ENCODE measurements at regions not wholly inside any gene's neighbourhood (a gene's known extent, or its start where the extent isn't known, plus 50 kb on each side); places are given as distances from the start of the nearest gene placed in this dataset.

DNA sequence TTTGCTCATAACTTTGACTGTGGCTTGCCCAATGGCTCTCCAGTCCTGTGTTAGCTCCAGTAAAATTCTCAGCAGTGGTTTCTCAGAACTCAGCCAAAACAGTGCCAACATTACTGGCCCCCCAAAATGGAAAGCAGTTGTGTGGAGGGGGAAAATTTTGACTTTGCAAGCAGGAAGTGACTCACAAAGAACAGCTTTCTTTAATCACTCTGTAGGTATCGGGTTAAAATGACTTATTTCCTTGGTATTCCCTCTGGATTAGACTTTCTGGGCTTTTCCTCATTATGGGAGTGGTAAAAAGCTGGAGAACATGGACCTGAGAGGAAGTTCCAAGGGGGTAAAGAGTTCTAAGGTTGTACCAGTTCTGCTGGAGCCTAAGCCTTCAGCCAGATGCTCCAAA lies 175.7 kb upstream of the RND3 start:
- no peak for DNase-seq (ENCODE audit: low spot score)

DNA sequence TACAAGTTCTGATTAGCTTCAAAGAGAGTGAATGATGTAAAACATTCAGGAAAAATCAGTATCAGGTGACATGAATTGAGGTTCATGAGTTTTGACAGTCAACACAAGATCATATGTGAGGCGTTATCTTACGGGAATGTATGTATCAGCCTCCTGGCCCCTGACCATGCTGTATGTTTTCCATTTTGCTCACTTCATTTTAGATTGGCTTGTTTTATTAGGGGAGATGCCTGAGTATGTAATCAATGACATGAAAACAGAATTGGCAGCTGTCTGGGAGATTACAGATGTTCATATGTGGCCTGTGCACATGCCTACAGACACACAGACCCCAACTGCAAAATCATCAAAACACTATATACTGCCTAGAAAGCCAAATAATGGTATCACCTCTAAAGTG lies 168.5 kb upstream of the RND3 start:
- no peak for DNase-seq (ENCODE audit: low spot score)

DNA sequence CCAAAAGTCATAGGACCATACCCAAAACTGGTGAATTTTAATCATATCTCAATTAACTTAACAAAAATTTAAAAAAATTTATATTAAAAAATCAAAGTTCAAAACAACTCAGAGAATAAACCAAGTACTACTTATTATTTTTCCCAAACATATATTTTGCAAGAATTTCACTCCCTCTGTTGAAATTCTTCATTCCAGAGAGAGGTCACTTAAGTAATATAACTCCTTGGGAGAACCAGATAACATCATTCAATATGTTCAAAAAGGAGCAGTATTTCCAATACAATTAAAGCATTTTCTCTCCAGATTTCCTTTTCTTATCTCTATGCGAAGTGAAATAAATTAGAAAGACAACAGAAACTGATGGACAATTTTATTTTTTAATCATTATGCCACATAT lies 165.9 kb upstream of the RND3 start:
- no peak for DNase-seq (ENCODE audit: low spot score)

DNA sequence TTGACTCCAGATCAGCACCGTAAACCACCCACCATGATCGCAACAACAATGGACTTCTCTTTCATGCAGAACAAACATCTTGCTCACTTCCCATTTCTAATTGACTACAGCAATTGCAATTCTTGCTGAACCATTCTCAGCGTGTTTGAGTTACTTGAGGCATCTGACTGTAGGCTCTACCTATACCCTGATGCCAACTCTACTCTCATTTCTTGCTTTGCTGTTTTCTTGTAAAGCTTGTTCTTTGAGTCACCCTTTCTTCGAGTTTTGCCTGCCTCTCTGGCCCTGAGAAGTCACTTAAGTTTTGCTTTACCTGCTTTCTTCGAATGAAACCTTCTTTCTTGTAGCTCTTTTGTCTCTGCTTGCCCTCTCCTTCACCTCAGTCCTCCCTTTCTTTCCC lies 160.5 kb upstream of the RND3 start:
- no peak for DNase-seq (ENCODE audit: low spot score)

DNA sequence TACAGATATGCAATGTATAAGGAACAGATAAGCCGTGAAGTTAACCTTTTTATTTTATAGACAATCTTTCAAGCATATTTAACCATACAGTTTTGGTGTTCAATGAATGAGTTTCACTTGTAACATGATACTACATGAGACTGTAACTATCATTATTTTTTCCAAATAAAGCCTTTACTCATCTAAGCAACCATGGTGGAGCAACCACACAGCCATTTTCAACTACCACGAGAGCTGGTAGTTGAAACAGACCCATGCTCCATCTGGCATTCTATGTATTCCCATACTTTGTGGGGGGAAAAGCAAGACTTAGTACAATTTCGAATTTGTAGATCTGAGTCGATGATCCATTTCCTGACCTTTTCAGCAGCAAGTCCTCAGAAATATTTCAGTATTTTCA lies 159.3 kb upstream of the RND3 start:
- no peak for DNase-seq (ENCODE audit: low spot score)

DNA sequence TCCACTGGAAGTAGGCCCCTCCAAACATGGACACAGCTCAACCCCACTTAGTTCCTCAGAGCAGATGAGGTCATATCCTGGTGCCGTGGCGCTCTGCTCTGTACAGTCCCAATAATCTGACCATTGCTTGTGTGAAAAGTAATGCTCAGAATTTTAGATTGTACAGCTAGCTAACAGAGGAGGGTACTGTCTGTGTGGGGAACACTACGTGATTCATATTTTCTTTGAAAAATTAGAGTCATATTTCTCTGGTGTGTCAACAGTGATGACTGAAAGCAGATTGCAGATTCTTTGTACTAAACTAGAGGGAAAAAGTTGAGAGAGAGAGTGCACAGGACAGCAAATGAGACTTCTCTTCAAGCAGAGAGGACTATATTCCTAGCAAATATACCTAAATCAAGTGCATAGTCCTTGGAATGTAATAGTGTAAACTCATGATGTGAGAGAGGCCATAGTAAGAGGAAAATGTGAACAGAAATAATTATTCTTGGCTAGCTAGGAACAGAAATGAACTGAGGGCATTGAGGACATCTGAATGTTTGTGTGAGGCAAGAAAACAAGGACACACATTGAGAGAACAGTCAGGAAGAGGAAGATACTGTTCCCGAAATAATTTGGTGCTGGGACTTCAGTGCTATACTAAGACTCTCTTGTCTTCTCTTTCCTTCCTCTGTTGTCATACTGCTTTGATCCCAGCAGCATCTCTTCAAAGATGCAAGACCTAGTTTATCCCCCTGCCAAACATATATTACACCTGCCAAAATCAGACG lies 157.0 kb upstream of the RND3 start:
- no peak for DNase-seq (ENCODE audit: low spot score)

DNA sequence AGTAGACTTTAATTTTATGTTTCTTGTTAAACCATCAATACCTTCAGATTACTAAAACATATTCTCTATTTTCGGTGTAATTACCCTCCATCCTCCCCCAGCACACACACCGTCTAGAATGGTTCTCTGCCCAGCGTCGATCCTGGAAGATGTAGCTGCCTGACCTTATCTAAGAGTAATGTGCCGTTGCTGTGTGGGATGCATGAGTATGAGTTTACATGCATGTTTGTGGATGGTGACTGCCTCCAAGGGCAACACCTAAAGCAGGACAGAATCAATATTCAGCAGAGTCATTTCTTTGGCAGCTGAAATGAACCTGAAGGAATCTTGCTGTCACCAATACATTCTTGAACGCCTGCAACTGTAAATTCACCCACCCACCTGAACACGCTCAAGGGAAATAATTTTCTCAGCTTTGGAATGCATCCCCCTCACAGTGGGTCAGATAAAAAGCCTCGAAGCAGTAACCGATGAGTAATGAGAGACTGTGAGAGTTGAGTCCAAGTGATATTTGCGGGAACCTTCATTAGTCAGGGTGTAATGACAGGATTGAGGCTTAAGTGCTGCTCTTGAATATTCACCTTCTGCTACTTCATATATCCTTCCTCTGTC lies 155.8 kb upstream of the RND3 start:
- DNase-seq (ENCODE audit: low spot score): no peak

DNA sequence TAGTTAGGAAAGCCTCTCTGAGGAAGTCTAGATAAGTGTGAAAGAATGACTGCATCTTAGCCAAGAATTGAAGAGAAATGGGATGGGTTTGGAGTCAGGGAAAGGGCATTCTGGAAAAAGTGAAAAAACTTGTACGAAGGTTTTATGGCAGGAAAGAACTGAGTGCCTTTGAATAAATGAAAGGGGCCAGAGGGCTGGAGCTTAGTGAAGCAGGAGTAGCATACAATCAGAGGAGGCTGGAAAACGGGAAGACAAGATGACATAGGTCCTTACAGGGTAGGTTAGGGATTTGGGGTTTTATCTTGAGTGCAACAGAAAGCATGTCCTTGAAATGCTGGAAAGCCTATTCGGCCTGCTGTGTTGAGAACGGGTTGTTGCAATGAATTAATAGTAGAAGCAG lies 152.6 kb upstream of the RND3 start:
- no peak for DNase-seq (ENCODE audit: low spot score)

DNA sequence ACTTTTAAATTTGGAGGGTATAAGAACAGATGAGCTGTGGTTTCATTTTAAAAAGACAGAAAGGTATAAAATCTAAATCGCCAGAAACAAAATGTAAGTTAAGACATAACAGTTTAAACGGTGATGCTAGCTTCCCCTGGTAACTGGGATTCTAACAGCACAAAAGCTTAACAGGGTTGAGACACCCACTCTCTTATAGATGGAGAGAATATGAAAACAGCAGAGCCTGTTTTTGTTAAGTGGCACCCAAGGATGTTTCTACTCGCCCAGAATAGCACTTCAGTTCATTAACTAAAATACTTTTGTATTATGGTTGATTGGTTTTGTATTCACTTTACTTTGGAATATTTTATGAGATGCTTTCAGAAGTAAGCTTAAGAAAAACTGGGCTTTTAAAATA lies 151.9 kb upstream of the RND3 start:
- no peak for DNase-seq (ENCODE audit: low spot score)

DNA sequence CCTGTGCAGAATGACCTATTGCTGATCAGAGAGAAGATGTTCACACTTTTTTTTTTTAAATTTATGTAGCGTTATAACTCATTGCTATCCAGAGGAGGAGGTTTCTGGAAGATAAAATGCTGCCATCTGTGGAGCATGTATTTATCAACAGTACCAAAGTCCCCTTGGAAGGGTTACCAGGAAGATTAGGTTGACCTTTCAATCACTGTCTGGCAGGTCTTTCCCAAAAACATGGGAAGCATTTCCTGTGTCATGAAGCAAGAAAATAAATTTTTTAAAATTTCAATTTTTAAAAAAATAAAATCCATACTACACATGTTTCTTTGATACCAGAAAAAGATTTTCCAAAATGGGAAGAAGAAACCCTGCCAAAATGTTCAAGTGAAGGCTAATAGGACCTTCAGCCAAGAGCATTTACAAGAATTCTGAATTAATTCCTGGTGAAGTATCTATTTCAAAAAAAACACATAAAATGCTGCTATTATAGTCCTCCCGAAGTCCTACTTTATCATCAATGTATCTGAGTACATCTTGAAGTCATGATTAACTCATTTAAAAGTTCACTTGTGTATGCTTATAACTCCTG lies 143.9 kb upstream of the RND3 start:
- no peak for DNase-seq (ENCODE audit: low spot score)

DNA sequence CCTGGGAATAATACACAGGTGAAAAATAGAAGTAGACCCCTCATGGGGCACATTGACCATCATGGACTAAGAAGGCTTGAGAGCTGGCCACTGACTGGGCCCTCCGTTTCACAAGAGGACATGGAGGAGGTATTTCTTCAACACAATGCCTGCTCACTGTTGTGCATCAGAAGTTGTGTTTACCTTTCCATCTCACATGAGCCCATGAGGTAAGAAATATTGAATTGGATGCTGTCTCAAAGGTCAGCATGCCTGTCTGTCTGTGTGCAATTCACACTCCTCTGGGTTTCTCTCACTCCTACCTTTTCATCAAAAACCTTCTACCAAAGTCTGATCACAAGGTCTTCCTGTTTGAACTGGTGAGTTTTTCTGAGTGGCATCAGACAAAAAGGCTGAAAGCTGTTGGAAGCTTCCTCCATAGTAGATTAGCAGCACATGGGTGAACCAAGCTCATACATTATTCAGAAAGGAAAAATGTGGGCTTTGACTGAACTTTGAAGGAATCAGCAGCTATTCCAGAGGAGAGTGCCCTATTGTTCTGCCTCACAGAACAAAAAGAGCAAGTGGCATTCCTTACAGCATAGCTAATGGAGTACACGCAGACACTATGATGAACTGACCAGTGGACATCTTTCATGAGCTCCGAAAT lies 143.2 kb upstream of the RND3 start:
- no peak for DNase-seq (ENCODE audit: low spot score)

DNA sequence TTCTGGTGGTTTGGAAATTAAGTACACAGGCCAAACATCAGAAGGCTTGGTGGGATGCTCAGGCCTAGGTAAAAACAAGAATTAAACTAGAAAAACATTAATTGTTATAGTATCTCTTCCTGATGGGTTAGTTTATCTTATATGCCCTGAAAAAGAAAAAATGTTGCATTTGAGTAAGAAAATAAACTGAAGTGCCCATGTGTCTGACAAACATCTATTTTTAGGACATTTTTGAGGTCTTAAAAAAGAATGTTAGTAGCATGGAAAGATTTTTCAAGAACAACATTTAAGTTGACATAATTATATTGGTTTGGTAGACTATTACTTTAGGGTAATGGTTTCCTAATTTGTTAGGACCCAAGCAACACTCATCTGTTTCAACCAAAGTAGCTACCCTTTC lies 140.1 kb upstream of the RND3 start:
- no peak for DNase-seq (ENCODE audit: low spot score)

DNA sequence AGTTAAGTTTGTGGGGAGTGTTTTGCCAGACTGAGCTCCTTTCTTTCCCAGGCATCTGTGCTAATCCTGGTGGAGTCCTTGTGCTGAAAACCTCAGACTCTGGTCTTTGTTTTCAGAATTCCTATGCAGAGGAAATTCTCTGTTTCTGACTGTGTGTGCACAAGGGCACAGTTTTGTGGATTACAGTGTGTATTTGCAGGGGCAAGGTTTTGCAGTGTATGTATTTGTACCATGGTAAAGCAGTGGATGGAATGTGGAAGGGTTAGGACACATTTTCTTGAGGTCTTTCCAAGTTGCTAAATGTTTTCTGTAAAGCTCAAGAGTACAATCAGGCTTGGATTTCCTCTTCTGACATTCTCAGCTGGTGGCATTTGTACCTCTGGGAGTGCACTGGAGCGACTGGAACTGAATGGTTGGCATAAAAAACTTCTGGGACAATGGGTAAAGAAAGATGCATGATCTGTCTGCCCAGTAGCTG lies 139.5 kb upstream of the RND3 start:
- DNase-seq (ENCODE audit: low spot score): no peak

DNA sequence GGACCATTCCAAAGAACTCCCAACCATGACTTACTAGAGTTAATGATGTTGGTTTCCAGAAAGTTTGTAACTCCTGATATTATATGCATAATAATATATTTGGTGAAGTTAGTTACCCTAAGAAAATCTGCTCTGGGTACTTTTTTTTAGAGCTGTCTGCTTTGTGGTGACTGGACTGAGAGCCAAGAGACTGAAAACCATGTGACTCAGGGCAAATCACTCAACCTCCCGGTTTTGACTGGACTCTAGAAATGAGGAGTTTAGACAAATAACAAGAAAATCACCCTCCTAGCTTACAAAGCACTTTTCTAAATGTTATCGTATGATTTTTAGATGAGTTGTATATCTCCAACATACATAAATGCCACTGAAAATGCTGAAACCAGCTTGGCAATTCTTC lies 138.3 kb upstream of the RND3 start:
- no peak for DNase-seq (ENCODE audit: low spot score)

DNA sequence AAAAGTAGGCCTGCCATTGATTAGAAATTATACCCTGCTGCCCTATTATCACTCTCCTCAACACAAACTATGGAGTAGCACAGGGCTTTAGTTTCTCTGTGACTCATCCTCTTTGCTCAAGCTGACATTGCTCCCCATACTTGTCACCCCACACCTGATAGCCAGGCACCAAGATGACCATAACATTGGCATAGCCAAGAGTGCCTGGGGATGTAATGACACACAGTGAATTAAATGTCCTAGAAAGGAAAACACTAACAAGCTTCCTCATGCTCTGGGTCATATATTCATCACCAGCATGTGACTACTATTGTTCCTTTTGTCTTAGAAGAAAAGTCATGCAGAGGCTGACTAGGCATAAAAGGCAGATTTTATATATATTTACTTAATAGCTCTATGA lies 137.8 kb upstream of the RND3 start:
- DNase-seq (ENCODE audit: low spot score): no peak

DNA sequence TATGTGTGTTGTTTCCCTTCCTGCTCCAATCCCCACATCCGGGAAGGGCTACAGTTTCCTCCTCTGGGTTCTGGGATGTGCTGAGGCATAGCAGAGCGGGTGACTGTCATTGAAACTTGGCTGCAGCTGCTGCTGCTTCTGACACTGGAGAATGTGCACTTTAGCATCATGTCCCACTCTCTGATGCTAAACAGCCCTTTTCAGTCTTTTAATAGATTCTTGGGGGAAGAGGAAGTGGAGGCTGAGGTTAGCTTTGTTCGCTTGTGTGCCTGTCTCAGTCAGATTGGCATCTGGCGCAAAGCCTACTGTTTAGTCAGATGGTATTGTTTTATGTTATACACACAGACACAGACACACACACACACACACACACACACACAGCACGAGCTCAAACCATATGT lies 136.5 kb upstream of the RND3 start:
- DNase-seq (ENCODE audit: low spot score): no peak

DNA sequence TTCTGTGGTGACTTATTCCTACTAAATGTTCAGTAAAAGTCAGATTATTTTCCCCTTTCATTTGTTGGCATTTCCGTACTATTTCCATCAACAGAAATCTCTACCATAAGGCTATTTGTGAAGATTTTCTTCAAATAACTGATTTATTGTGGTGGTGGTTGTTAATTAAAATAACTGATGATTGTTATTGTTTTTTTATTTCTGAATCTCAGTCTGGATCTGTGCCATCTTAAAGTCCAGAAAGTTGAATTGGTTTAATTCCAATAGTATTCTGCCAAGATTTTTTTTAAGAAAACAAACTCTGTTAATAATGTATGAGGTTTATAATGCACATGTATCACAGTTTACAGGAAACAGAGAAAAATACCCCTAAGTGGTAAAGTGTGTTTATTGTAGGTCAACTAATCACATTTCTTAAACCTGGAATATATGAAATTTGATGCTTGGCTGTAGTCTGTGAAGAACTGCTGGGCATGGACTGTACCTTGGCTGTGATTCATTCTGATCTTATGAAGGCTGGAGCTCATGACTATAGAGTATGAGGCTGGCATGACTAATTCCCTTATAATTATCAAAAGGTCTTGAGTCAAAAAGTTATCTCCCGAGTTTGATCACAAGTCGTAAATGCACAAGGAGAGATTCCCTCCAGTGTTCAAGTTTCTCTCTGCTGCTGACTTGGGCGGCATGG lies 134.2 kb upstream of the RND3 start:
- no peak for DNase-seq (ENCODE audit: low spot score)

DNA sequence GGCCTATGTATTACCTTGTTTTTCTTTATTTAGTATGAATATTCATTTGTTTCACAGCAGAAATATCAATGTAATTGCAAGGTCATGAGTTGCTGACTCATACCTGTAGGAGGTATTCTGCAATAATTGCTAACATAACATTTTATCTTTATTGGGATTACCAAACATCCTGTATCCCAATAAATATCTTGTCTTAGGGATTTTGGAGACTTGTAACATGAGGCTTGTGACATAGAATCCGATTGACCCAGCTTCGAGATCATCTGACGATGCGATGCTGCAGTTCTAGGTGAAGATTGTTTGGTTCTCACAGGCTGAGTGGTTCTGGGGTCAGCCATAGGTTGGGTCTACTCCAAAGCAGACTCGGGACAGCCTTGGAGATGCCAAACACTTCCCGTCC lies 133.4 kb upstream of the RND3 start:
- no peak for DNase-seq (ENCODE audit: low spot score)

DNA sequence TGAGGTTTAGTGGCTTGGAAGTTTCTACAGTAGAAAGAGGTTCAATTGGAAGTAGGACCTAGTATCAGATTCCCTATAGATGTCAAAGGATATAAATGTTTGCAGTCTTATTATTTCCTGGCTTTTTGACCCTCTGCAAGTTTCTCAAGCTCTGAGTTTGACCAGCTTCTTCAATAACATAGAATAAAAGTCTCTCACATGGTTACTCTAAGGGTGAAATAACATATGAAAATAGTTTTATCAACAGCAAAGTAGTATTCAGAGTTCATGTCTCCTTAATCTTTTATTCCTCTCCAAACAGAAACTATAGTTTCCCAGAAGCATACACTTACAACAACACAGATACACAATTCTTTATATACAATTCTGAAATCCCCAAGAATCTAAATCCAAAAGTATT lies 132.9 kb upstream of the RND3 start:
- no peak for DNase-seq (ENCODE audit: low spot score)

DNA sequence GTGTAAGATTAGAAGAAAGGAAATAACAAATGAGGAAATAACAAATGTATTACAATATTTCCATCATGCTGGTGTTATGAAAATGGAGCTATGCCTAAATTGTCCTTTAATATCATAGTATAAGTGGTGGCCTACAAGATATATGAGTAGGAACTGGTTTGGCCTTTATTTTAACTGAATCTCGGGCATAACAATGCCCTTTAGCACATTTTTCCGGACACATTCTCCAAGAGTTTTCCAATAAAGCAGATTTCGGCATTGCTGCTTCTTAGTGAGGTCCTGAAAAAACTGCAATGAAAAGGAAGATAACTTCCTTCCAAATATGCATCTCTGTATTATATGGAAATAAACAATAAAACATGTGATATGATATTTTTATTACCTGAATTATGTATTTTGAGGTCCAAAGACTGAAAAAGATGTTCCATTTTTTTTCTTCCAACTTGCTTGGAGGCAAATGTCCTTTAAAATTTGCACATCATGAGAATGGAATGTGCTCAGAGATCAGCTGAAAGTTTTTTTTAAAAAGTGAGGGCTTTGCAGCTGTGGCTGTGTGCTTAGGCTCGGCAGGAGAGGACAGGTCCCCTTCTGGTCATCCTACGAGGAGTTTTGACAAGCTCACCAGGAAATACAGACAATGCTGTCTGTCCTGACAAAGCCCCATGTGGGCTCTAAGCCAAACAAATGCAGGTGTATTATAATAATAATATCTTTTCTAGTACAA lies 132.3 kb upstream of the RND3 start:
- no peak for DNase-seq (ENCODE audit: low spot score)

DNA sequence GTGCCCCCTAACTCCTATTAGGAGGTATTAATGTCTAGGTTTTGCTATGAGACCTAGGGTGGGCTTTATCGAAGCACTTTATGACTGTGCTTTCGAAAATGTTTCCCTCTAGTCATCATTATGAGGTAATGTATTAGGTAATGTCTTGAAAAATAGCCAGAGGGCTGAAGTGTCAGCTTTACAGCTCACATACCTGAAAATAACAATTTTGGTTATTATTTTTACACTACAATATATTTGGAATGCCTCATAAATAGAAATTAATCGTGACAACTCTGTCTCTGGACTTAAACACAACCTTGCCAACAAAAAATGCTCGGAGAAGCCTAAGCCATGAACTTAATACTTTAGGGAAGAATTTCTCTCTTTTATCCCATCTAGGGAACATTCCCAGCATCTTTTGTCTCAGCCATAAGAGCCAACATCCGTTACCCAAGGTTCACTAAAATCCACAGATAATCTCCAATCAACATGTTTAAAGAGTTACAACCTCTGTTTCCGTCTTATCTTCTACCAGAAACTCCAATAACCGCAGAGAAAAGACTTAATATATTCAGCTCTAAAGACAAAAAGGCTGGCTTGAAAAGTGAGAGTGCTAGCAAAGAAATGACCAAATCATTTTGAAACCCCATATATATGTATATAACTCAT lies 130.9 kb upstream of the RND3 start:
- DNase-seq (ENCODE audit: low spot score): no peak
